ENCODE measurements at regions not wholly inside any gene's neighbourhood (a gene's known extent, or its start where the extent isn't known, plus 50 kb on each side); places are given as distances from the start of the nearest gene placed in this dataset.

- intact Hi-C loops (cut with micrococcal nuclease), result no loop called here
- no peaks in the 10 kb centered on the region for H3K36me3 Mint-ChIP-seq (ENCODE audit: low read depth)
- no peaks in the 10 kb centered on the region for H3K27me3 Mint-ChIP-seq (ENCODE audit: low read depth)
- H3K4me3 Mint-ChIP-seq, result no peak overlapping the region
- no peak overlapping the region for H3K27ac Mint-ChIP-seq
- no peaks in the 10 kb centered on the region for H3K9me3 Mint-ChIP-seq
- H3K4me1 Mint-ChIP-seq (ENCODE audit: low read depth), result no peaks in the 10 kb centered on the region
- no peak for DNase-seq
- CTCF ChIA-PET, result no interaction called here
These were observed 275.3 kb downstream of the HAUS1 start for GRCh38 chr18:46379323-46379950.

- no peak overlapping the region for H3K27ac Mint-ChIP-seq
- no peaks in the 10 kb centered on the region for H3K27me3 Mint-ChIP-seq (ENCODE audit: low read depth)
- H3K36me3 Mint-ChIP-seq (ENCODE audit: low read depth), result no peaks in the 10 kb centered on the region
- CTCF ChIA-PET, result no interaction called here
- DNase-seq, result no peak
- H3K4me3 Mint-ChIP-seq, result no peak overlapping the region
- H3K4me1 Mint-ChIP-seq (ENCODE audit: low read depth), result no peaks in the 10 kb centered on the region
- H3K9me3 Mint-ChIP-seq, result no peaks in the 10 kb centered on the region
- intact Hi-C loops (cut with micrococcal nuclease), result no loop called here
These were observed 271.9 kb downstream of the LOXHD1 start for GRCh38 chr18:46385124-46385523.

GRCh38 chr18:46386788-46387187 is 270.2 kb downstream of the LOXHD1 start:
- Mint-ChIP-seq H3K4me3 (no peak overlapping the region), H3K36me3 (ENCODE audit: low read depth) (no peaks in the 10 kb centered on the region), H3K4me1 (ENCODE audit: low read depth) (no peaks in the 10 kb centered on the region), H3K9me3 (no peaks in the 10 kb centered on the region), H3K27ac (no peak overlapping the region), H3K27me3 (ENCODE audit: low read depth) (no peaks in the 10 kb centered on the region)
- intact Hi-C loops (cut with micrococcal nuclease), result no loop called here
- CTCF ChIA-PET, result interaction anchor here (1.0 to 1.2 kb wide), 2 partner anchors 9 to 94 kb away, joined by 3 read pairs; no protein-coding TSS in a partner anchor
- no peak for DNase-seq

GRCh38 chr18:46387441-46388131 is 269.4 kb downstream of the LOXHD1 start:
- H3K27me3 Mint-ChIP-seq (ENCODE audit: low read depth), result no peaks in the 10 kb centered on the region
- H3K36me3 Mint-ChIP-seq (ENCODE audit: low read depth), result no peaks in the 10 kb centered on the region
- intact Hi-C loops (cut with micrococcal nuclease), result no loop called here
- DNase-seq, result no peak
- H3K27ac Mint-ChIP-seq, result no peak overlapping the region
- CTCF ChIA-PET, result interaction anchor here (0.6 to 1.0 kb wide), 2 partner anchors 8 to 135 kb away, joined by 3 to 4 read pairs; no protein-coding TSS in a partner anchor
- no peaks in the 10 kb centered on the region for H3K4me1 Mint-ChIP-seq (ENCODE audit: low read depth)
- no peaks in the 10 kb centered on the region for H3K9me3 Mint-ChIP-seq
- no peak overlapping the region for H3K4me3 Mint-ChIP-seq

- CTCF ChIA-PET, result no interaction called here
These were observed 268.7 kb downstream of the LOXHD1 start for GRCh38 chr18:46388286-46388685.

GRCh38 chr18:46392576-46392975 is 264.4 kb downstream of the LOXHD1 start:
- CTCF ChIA-PET, result no interaction called here
- DNase-seq, result no peak
- H3K4me3 Mint-ChIP-seq, result no peak overlapping the region

More at GRCh38 chr18:46388286-46388685, 268.7 kb downstream of the LOXHD1 start:
- intact Hi-C loops (cut with micrococcal nuclease), result no loop called here
- no peaks in the 10 kb centered on the region for H3K9me3 Mint-ChIP-seq
- no peaks in the 10 kb centered on the region for H3K36me3 Mint-ChIP-seq (ENCODE audit: low read depth)
- DNase-seq, result no peak
- no peaks in the 10 kb centered on the region for H3K27me3 Mint-ChIP-seq (ENCODE audit: low read depth)
- H3K4me1 Mint-ChIP-seq (ENCODE audit: low read depth), result no peaks in the 10 kb centered on the region
- no peak overlapping the region for H3K27ac Mint-ChIP-seq
- no peak overlapping the region for H3K4me3 Mint-ChIP-seq

GRCh38 chr18:46393230-46393629 is 263.8 kb downstream of the LOXHD1 start:
- no peaks in the 10 kb centered on the region for H3K4me1 Mint-ChIP-seq (ENCODE audit: low read depth)
- H3K9me3 Mint-ChIP-seq, result no peaks in the 10 kb centered on the region
- DNase-seq, result no peak
- no peaks in the 10 kb centered on the region for H3K27me3 Mint-ChIP-seq (ENCODE audit: low read depth)
- H3K27ac Mint-ChIP-seq, result no peak overlapping the region
- CTCF ChIA-PET, result no interaction called here
- intact Hi-C loops (cut with micrococcal nuclease), result no loop called here
- no peaks in the 10 kb centered on the region for H3K36me3 Mint-ChIP-seq (ENCODE audit: low read depth)
- H3K4me3 Mint-ChIP-seq, result no peak overlapping the region

More at GRCh38 chr18:46392576-46392975, 264.4 kb downstream of the LOXHD1 start:
- Mint-ChIP-seq H3K36me3 (ENCODE audit: low read depth) (no peaks in the 10 kb centered on the region), H3K27me3 (ENCODE audit: low read depth) (no peaks in the 10 kb centered on the region), H3K27ac (no peak overlapping the region), H3K9me3 (no peaks in the 10 kb centered on the region), H3K4me1 (ENCODE audit: low read depth) (no peaks in the 10 kb centered on the region)
- intact Hi-C loops (cut with micrococcal nuclease), result no loop called here

- no peaks in the 10 kb centered on the region for H3K4me1 Mint-ChIP-seq (ENCODE audit: low read depth)
- intact Hi-C loops (cut with micrococcal nuclease), result no loop called here
- H3K36me3 Mint-ChIP-seq (ENCODE audit: low read depth), result no peaks in the 10 kb centered on the region
- H3K27ac Mint-ChIP-seq, result no peak overlapping the region
- H3K9me3 Mint-ChIP-seq, result no peaks in the 10 kb centered on the region
- CTCF ChIA-PET, result no interaction called here
- H3K4me3 Mint-ChIP-seq, result no peak overlapping the region
- DNase-seq, result no peak
- H3K27me3 Mint-ChIP-seq (ENCODE audit: low read depth), result no peaks in the 10 kb centered on the region
These were observed 263.1 kb downstream of the LOXHD1 start for GRCh38 chr18:46393961-46394360.

GRCh38 chr18:46395795-46396194 is 261.2 kb downstream of the LOXHD1 start:
- intact Hi-C loops (cut with micrococcal nuclease), result no loop called here
- H3K27me3 Mint-ChIP-seq (ENCODE audit: low read depth), result no peaks in the 10 kb centered on the region
- H3K27ac Mint-ChIP-seq, result no peak overlapping the region
- no peaks in the 10 kb centered on the region for H3K9me3 Mint-ChIP-seq
- CTCF ChIA-PET, result interaction anchor here (1.2 to 1.5 kb wide), 3 partner anchors 9 to 262 kb away, joined by 3 to 4 read pairs (median 4); no protein-coding TSS in a partner anchor
- no peaks in the 10 kb centered on the region for H3K36me3 Mint-ChIP-seq (ENCODE audit: low read depth)
- DNase-seq, result no peak
- no peaks in the 10 kb centered on the region for H3K4me1 Mint-ChIP-seq (ENCODE audit: low read depth)
- no peak overlapping the region for H3K4me3 Mint-ChIP-seq

GRCh38 chr18:46397174-46397573 is 259.8 kb downstream of the LOXHD1 start:
- intact Hi-C loops (cut with micrococcal nuclease), result no loop called here
- Mint-ChIP-seq H3K4me1 (ENCODE audit: low read depth) (no peaks in the 10 kb centered on the region), H3K9me3 (no peaks in the 10 kb centered on the region), H3K27me3 (ENCODE audit: low read depth) (no peaks in the 10 kb centered on the region), H3K4me3 (no peak overlapping the region), H3K27ac (no peak overlapping the region), H3K36me3 (ENCODE audit: low read depth) (no peaks in the 10 kb centered on the region)
- CTCF ChIA-PET, result no interaction called here
- no peak for DNase-seq

- no peak for DNase-seq
- intact Hi-C loops (cut with micrococcal nuclease), result no loop called here
- Mint-ChIP-seq H3K36me3 (ENCODE audit: low read depth) (no peaks in the 10 kb centered on the region), H3K27me3 (ENCODE audit: low read depth) (no peaks in the 10 kb centered on the region), H3K4me1 (ENCODE audit: low read depth) (no peaks in the 10 kb centered on the region), H3K27ac (no peak overlapping the region), H3K9me3 (no peaks in the 10 kb centered on the region), H3K4me3 (no peak overlapping the region)
- CTCF ChIA-PET, result no interaction called here
These were observed 259.0 kb downstream of the LOXHD1 start for GRCh38 chr18:46398005-46398404.

GRCh38 chr18:46398625-46399024 is 258.4 kb downstream of the LOXHD1 start:
- Mint-ChIP-seq H3K36me3 (ENCODE audit: low read depth) (no peaks in the 10 kb centered on the region), H3K9me3 (no peaks in the 10 kb centered on the region), H3K4me1 (ENCODE audit: low read depth) (no peaks in the 10 kb centered on the region), H3K27me3 (ENCODE audit: low read depth) (no peaks in the 10 kb centered on the region), H3K27ac (no peak overlapping the region), H3K4me3 (no peak overlapping the region)
- no peak for DNase-seq
- intact Hi-C loops (cut with micrococcal nuclease), result no loop called here
- CTCF ChIA-PET, result no interaction called here

- Mint-ChIP-seq H3K36me3 (ENCODE audit: low read depth) (no peaks in the 10 kb centered on the region), H3K27ac (no peak overlapping the region), H3K4me1 (ENCODE audit: low read depth) (no peaks in the 10 kb centered on the region), H3K4me3 (no peak overlapping the region), H3K27me3 (ENCODE audit: low read depth) (no peaks in the 10 kb centered on the region), H3K9me3 (no peaks in the 10 kb centered on the region)
- CTCF ChIA-PET, result no interaction called here
- no peak for DNase-seq
- intact Hi-C loops (cut with micrococcal nuclease), result no loop called here
These were observed 257.7 kb downstream of the LOXHD1 start for GRCh38 chr18:46399303-46399702.

Measured in activated naive CD4-positive, alpha-beta T cell treated with anti-CD3 and anti-CD28 coated beads for 36 hours (primary cell).